ENCODE measurements at regions not wholly inside any gene's neighbourhood (a gene's known extent, or its start where the extent isn't known, plus 50 kb on each side); places are given as distances from the start of the nearest gene placed in this dataset.

- TF ChIP-seq, protein P1, sequence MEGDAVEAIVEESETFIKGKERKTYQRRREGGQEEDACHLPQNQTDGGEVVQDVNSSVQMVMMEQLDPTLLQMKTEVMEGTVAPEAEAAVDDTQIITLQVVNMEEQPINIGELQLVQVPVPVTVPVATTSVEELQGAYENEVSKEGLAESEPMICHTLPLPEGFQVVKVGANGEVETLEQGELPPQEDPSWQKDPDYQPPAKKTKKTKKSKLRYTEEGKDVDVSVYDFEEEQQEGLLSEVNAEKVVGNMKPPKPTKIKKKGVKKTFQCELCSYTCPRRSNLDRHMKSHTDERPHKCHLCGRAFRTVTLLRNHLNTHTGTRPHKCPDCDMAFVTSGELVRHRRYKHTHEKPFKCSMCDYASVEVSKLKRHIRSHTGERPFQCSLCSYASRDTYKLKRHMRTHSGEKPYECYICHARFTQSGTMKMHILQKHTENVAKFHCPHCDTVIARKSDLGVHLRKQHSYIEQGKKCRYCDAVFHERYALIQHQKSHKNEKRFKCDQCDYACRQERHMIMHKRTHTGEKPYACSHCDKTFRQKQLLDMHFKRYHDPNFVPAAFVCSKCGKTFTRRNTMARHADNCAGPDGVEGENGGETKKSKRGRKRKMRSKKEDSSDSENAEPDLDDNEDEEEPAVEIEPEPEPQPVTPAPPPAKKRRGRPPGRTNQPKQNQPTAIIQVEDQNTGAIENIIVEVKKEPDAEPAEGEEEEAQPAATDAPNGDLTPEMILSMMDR (conservative IDR thresholded peaks at IDR 0.05; ENCODE audit: low read depth, low read length), result no peak
- TF ChIP-seq EZH2 (IDR thresholded peaks at IDR 0.05; ENCODE audit: borderline replicate concordance, low read depth, low read length, poor library complexity, severe bottlenecking), result no peak
Observed at GRCh38 chr10:132122939-132123445, 57.2 kb downstream of the JAKMIP3 start.

All from A673 (cell line).